ENCODE measurements at regions not wholly inside any gene's neighbourhood (a gene's known extent, or its start where the extent isn't known, plus 50 kb on each side); places are given as distances from the start of the nearest gene placed in this dataset.

DNA sequence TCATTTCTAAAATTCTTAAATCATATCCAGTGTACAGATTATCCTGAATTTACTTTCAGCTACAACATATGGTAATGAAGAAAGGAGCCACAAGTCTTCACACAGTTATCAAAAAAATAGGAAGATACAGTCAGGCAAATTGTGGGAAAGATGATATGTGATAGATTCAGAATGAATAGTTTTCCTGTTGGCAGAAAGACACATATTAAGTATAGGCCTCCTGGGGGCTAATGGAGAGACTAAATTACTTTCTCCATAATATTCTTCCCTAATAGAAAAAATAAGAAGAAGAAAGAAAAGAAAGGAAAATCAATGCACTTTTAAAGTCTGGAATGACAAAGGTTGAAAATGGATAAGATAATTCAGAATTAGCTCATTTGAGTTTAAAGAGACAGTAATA lies 2073.5 kb downstream of the LRRC4C start:
- ATAC-seq (no peak), DNase-seq (no peak)
- H3K9me3 ChIP-seq, result peaks cover 3% of the 10 kb centered on the region
- TF ChIP-seq, protein P1, sequence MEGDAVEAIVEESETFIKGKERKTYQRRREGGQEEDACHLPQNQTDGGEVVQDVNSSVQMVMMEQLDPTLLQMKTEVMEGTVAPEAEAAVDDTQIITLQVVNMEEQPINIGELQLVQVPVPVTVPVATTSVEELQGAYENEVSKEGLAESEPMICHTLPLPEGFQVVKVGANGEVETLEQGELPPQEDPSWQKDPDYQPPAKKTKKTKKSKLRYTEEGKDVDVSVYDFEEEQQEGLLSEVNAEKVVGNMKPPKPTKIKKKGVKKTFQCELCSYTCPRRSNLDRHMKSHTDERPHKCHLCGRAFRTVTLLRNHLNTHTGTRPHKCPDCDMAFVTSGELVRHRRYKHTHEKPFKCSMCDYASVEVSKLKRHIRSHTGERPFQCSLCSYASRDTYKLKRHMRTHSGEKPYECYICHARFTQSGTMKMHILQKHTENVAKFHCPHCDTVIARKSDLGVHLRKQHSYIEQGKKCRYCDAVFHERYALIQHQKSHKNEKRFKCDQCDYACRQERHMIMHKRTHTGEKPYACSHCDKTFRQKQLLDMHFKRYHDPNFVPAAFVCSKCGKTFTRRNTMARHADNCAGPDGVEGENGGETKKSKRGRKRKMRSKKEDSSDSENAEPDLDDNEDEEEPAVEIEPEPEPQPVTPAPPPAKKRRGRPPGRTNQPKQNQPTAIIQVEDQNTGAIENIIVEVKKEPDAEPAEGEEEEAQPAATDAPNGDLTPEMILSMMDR (IDR thresholded peaks at IDR 0.05), result no peak
- H3K4me3 ChIP-seq, result no peak overlapping the region
- intact Hi-C loops (cut with DNase I, micrococcal nuclease), result no loop called here
- H3K4me1 ChIP-seq (ENCODE audit: low read depth), result no peaks in the 10 kb centered on the region
- no peaks in the 10 kb centered on the region for H3K36me3 ChIP-seq (ENCODE audit: low read depth)

DNA sequence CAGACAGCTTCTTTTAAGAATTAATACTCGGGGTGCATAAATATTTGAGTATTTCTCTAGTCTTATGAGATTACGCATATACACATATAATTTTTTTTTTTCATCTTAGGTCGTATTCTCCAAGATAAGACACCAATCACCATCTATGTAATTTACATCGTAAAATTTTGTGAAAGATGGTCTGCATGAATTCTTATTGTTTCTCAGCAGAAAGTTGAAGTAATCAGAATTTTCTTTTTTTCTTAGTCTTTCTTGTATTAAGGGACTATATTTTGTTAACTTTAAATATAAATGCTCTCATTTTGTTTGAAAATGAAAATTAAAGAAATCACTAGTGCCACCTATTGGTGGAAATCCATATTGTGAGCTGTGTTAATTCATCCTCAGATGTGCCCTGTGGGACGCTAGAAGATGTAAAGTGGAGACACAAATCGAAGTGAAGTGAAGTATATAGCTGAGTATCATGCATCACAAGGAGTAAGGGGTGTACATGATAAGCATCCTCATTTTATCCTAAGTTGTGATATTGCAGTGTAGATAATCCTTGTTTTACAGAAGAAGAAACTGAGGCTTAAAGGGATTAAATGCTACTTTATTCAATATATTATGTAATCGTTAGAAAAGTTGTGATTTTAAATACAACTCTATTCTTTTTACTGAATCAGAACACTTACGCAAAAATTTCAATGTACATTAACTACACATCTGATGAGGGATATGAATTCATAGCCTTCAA lies 2084.3 kb downstream of the LRRC4C start:
- Histone ChIP-seq H3K4me1 (ENCODE audit: low read depth) (no peaks in the 10 kb centered on the region), H3K36me3 (ENCODE audit: low read depth) (no peaks in the 10 kb centered on the region), H3K4me3 (no peak overlapping the region), H3K9me3 (no peaks in the 10 kb centered on the region)
- intact Hi-C loops (cut with DNase I, micrococcal nuclease), result no loop called here
- DNase-seq (peak in 1 of 3 donors; percentile 4), ATAC-seq (no peak)
- TF ChIP-seq, protein P1 (IDR thresholded peaks at IDR 0.05), result no peak

DNA sequence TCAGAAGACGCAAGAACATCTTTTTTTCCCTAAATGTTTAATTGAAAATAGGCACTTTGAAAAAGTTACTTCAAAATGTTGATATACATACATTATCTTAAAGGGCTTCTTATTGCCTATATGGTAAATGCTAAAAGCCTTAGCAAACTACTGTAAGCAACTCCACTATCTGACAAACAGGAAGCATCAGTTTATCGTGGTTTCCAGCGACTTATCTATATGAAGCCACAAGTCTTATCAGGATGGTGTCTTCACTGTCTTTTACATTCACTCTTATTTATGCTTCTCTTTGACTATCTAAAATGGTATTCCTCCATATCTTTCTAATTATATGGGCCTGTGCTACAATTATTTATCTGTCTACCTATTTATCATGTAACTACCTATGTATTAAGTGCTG lies 2091.9 kb downstream of the LRRC4C start:
- no peaks in the 10 kb centered on the region for H3K4me1 ChIP-seq (ENCODE audit: low read depth)
- intact Hi-C loops (cut with DNase I, micrococcal nuclease), result no loop called here
- DNase-seq, result no peak
- H3K4me3 ChIP-seq, result no peak overlapping the region
- H3K9me3 ChIP-seq, result no peaks in the 10 kb centered on the region
- ATAC-seq, result no peak
- no peaks in the 10 kb centered on the region for H3K36me3 ChIP-seq (ENCODE audit: low read depth)
- TF ChIP-seq, protein P1 (IDR thresholded peaks at IDR 0.05), result no peak

DNA sequence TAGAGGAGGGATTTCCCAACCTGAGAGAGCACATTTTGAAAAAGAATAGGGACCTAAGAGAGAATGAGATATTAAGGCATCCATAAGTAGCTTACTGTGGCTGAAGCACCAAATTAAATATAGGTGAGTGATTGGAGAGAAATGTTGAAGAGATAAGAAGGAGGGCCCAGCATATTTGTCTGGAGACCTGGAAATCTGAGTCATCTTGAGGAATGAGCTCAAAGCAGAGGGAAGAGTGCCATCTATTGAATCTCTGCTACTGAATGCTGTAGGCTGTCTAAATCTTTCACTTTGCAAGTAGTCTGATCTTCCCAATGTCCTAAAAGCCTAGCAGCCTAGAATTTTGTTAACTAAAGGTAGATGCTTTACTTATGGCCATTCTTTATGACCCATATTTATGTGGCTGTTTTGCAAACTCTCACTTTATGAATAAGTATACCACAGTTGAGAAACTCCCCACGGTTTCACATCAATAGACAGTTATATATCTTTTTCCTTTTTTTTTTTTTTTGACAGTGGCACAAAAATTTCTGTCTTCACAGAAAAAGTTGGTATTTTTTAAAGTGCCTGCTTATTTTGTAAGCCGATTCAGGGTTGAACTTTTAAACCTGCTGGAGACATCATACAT lies 2093.5 kb downstream of the LRRC4C start:
- no peaks in the 10 kb centered on the region for H3K9me3 ChIP-seq
- intact Hi-C loops (cut with DNase I, micrococcal nuclease), result no loop called here
- TF ChIP-seq, protein P1 (IDR thresholded peaks at IDR 0.05), result no peak
- no peak overlapping the region for H3K4me3 ChIP-seq
- H3K36me3 ChIP-seq (ENCODE audit: low read depth), result no peaks in the 10 kb centered on the region
- no peaks in the 10 kb centered on the region for H3K4me1 ChIP-seq (ENCODE audit: low read depth)
- no peak for ATAC-seq
- DNase-seq, result no peak

DNA sequence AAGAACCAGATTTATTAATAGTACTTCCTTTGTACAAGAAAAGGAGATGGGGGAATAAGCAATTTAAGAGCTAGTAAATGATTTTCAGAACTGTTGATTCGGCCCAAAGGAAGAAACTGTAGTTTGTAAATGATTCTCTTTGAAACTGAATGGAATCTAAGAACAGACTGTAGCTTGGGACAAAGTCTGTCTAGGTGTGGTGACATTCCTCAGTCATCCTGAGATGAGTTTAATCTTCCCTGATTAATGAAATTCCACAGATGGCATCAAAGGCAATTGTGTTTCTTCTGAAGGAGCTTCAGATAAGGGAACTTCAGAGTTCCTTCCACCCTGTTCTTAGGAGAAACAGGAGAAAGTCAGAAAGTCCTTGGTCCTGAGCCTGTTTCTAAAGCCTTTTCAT lies 2095.9 kb downstream of the LRRC4C start:
- Histone ChIP-seq H3K4me3 (no peak overlapping the region), H3K36me3 (ENCODE audit: low read depth) (no peaks in the 10 kb centered on the region), H3K9me3 (no peaks in the 10 kb centered on the region), H3K4me1 (ENCODE audit: low read depth) (no peaks in the 10 kb centered on the region)
- TF ChIP-seq, protein P1 (IDR thresholded peaks at IDR 0.05), result no peak
- DNase-seq, result no peak
- intact Hi-C loops (cut with DNase I, micrococcal nuclease), result no loop called here
- no peak for ATAC-seq

Measured in mucosa of descending colon (tissue), 3 donors.